Left lung (tissue), 4 donors: ENCODE measurements at regions not wholly inside any gene's neighbourhood (a gene's known extent, or its start where the extent isn't known, plus 50 kb on each side); places are given as distances from the start of the nearest gene placed in this dataset.

Experiments used
- ATAC-seq: fragments of 200-7000 bp; cut with Tn5 transposase; one replicate; pipeline ENCODE4 v1.9.1; 2020; ENCODE audit warnings: moderate library complexity
- DNase-seq, 4 donors: peaks; one replicate each; pipeline ENCODE4 v3.0.0-alpha.2; 2013 to 2020
- H3K27ac ChIP-seq, 2 donors: fragments of 200-600 bp; sonication (generic) in 1 of 2; one replicate each; pipeline versions ENCODE4 v1.5.0 to v1.8.0; 2020 to 2021
- H3K27me3 ChIP-seq, 2 donors: fragments of 200-600 bp; sonication (generic) in 1 of 2; one replicate each; pipeline versions ENCODE4 v1.5.0 to v1.8.0; 2020 to 2021
- H3K36me3 ChIP-seq, 2 donors: fragments of 200-600 bp; sonication (generic) in 1 of 2; one replicate each; pipeline versions ENCODE4 v1.5.0 to v1.8.0; 2020 to 2021
- H3K4me1 ChIP-seq, 2 donors: fragments of 200-600 bp; one replicate each; pipeline ENCODE4 v1.8.0; 2021
- H3K4me3 ChIP-seq, 2 donors: fragments of 200-600 bp; sonication (generic) in 1 of 2; one replicate each; pipeline versions ENCODE4 v1.5.0 to v1.8.0; 2020 to 2021; ENCODE audit warnings: mild to moderate bottlenecking in 1 of 2
- H3K9me3 ChIP-seq, 2 donors: fragments of 200-600 bp; sonication (generic) in 1 of 2; one replicate each; pipeline versions ENCODE4 v1.5.0 to v1.8.0; 2020 to 2021
- intact Hi-C, 2 donors: fragments of 100-400 bp; cut with DNase I; formaldehyde crosslinking; loops; one replicate each; pipeline versions ENCODE4 v1.11.2 to v1.14.2; 2022
- TF ChIP-seq, protein P1 (sequence below), 2 donors: fragments of 200-600 bp; sonication (generic) in 1 of 2; IDR thresholded peaks; one replicate each; pipeline versions ENCODE4 v1.5.0 to v1.8.0; 2021; ENCODE audit warnings: antibody characterized with exemption in 2 of 2
- donor health status: DM: no; HTN: yes; CAD: no.
- donor health status: DM: no; HTN: no; CAD: no.

DNA sequence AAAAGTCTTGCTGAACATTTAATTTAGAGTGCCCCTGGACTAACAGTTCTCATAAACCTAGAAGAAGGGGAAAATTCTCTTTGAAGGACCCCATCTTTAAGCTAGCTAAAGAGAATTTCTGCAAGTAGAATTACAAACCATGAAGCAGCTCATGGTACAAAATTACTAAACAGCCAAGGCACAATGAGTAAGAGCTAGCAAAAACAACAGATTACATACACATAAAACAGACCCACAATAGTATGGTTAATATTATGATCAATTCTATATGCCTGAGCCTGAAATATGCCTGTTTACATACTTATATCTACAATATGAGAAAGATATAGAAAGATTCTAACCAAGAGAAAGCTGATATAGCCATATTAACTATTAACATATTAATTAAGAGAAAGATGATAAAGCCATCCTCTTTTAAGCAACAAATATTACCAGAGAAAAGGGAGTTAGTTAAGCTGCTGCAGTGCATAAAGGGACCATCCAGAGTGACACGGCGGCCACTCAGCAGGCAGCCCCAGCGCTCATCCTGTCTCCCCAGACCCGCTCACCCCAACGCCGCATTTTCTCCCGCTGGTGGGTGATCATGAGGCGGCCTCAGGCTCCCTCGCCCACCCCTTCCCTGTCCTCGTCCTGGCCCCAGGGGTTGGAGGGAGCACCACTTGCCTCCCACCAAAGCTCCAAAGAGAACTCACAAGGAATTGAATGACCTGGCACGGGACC, 98.4 kb upstream of the CARMIL1 start:
- Histone ChIP-seq H3K36me3 (no peaks in the 10 kb centered on the region), H3K4me3 (no peak overlapping the region), H3K27ac (peak overlapping the region in 1 of 2 donors; percentile 84), H3K4me1 (peaks cover 14 to 49% of the 10 kb centered on the region in 2 donors), H3K9me3 (no peaks in the 10 kb centered on the region), H3K27me3 (no peaks in the 10 kb centered on the region)
- TF ChIP-seq, protein P1, sequence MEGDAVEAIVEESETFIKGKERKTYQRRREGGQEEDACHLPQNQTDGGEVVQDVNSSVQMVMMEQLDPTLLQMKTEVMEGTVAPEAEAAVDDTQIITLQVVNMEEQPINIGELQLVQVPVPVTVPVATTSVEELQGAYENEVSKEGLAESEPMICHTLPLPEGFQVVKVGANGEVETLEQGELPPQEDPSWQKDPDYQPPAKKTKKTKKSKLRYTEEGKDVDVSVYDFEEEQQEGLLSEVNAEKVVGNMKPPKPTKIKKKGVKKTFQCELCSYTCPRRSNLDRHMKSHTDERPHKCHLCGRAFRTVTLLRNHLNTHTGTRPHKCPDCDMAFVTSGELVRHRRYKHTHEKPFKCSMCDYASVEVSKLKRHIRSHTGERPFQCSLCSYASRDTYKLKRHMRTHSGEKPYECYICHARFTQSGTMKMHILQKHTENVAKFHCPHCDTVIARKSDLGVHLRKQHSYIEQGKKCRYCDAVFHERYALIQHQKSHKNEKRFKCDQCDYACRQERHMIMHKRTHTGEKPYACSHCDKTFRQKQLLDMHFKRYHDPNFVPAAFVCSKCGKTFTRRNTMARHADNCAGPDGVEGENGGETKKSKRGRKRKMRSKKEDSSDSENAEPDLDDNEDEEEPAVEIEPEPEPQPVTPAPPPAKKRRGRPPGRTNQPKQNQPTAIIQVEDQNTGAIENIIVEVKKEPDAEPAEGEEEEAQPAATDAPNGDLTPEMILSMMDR (IDR thresholded peaks at IDR 0.05) = no peak
- intact Hi-C loops = no loop called here
- peak in 1 of 4 donors; percentile 81 for DNase-seq
- no peak for ATAC-seq

DNA sequence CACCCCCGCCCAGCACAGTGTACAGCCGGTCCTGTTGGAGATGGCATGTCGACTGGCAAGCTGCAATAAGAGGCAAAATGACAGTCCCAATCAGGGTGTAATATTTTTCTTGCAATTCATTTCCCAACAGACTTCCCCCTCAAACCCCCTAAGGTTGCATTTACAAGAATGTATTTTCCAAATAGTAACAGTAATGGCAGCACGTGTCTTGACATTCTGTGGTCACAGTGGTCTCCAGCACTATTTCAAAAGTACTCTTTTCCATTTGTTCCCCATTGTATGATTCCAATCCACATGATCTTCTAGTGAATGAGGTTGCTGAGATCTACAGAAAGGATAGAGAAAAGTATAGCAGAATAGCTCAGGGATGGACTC, 97.8 kb upstream of the CARMIL1 start:
- DNase-seq (no peak), ATAC-seq (no peak)
- Histone ChIP-seq H3K27me3 (no peaks in the 10 kb centered on the region), H3K4me3 (no peak overlapping the region), H3K27ac (no peak overlapping the region), H3K36me3 (no peaks in the 10 kb centered on the region), H3K4me1 (peaks cover 13 to 44% of the 10 kb centered on the region in 2 donors), H3K9me3 (no peaks in the 10 kb centered on the region)
- intact Hi-C loops = no loop called here
- TF ChIP-seq, protein P1 (IDR thresholded peaks at IDR 0.05) = no peak

DNA sequence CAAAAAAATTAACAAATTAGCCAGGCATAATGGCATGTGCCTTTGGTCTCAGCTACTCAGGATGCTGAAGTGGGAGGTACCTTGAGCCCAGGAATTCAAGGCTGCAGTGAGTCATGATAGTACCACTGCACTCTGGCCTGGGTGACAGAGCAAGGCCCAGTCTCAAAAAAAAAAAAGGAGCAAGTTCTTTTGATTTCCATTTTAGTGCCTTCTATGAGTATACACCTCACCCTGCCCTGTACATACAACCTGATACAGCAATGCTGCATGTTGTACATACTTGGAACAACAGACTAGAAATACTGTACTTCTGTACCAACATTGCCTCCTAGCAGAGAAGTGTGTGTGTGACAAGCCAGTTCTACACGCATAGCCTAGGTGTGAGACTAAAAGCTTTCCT, 97.3 kb upstream of the CARMIL1 start:
- TF ChIP-seq, protein P1 (IDR thresholded peaks at IDR 0.05) = no peak
- no peaks in the 10 kb centered on the region for H3K36me3 ChIP-seq
- peaks cover 8 to 40% of the 10 kb centered on the region in 2 donors for H3K4me1 ChIP-seq
- peak overlapping the region in 1 of 2 donors; percentile 8 for H3K27ac ChIP-seq
- ATAC-seq (peak; percentile 58), DNase-seq (no peak)
- no peaks in the 10 kb centered on the region for H3K9me3 ChIP-seq
- intact Hi-C loops = no loop called here
- no peaks in the 10 kb centered on the region for H3K27me3 ChIP-seq
- H3K4me3 ChIP-seq = no peak overlapping the region

DNA sequence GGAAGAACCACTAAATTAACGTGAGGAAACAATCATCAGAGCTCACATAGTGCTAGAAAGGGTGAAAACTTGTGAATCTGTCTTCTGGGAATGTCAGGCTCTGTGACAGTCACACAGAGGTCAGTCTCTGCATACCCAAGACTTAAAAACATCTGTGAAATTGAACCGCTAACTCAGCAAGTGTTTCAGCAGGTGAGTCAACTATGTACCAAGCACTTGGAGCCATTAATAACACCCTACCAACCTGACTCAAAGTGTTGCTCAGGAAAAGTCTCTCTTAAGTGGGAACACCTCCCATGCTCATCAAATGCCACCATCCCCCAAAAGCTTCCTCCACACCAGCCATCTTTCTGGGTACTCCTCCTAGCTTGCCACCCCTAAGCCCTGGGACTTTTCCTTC, 92.3 kb upstream of the CARMIL1 start:
- no peaks in the 10 kb centered on the region for H3K36me3 ChIP-seq
- intact Hi-C loops = no loop called here
- DNase-seq (no peak), ATAC-seq (peak; percentile 83)
- H3K27ac ChIP-seq = no peak overlapping the region
- H3K27me3 ChIP-seq = no peaks in the 10 kb centered on the region
- TF ChIP-seq, protein P1 (IDR thresholded peaks at IDR 0.05) = no peak
- H3K4me1 ChIP-seq = no peaks in the 10 kb centered on the region
- no peak overlapping the region for H3K4me3 ChIP-seq
- no peaks in the 10 kb centered on the region for H3K9me3 ChIP-seq

DNA sequence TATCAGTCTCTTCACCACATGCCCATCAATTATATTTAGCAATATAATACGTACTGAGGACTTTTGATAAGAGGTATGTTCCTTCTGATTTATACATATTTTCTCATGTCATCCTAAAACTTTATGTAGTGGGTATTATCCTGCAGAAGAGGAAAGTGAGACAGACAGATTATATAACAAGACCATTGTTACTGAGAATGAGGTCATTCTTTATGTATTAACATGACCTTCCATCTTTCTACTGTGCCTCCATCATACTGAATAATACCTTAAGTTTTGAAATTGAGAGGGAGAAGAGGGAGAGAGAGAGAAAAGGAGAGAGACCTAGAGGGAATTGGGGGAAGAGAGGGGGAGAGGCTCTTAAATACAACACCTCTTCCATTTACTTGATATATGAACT, 90.9 kb upstream of the CARMIL1 start:
- Histone ChIP-seq H3K27me3 (no peaks in the 10 kb centered on the region), H3K36me3 (no peaks in the 10 kb centered on the region), H3K4me1 (peaks cover 0 to 8% of the 10 kb centered on the region in 2 donors), H3K4me3 (no peak overlapping the region), H3K27ac (no peak overlapping the region), H3K9me3 (no peaks in the 10 kb centered on the region)
- TF ChIP-seq, protein P1 (IDR thresholded peaks at IDR 0.05) = no peak
- ATAC-seq (no peak), DNase-seq (no peak)
- intact Hi-C loops = no loop called here
